ENCODE measurements at regions not wholly inside any gene's neighbourhood (a gene's known extent, or its start where the extent isn't known, plus 50 kb on each side); places are given as distances from the start of the nearest gene placed in this dataset.

GRCh38 chr4:145289403-145290076 lies 109.2 kb upstream of the OTUD4 start:
- no peak overlapping the region for H3K4me3 ChIP-seq (ENCODE audit: low read depth, low read length)
- no peak for TF ChIP-seq CTCF (IDR thresholded peaks at IDR 0.05; ENCODE audit: low read depth, low read length)

- TF ChIP-seq CTCF (IDR thresholded peaks at IDR 0.05; ENCODE audit: low read depth, low read length) = no peak
- no peak overlapping the region for H3K4me3 ChIP-seq (ENCODE audit: low read depth, low read length)
Observed at GRCh38 chr4:145287351-145287750, 107.0 kb upstream of the OTUD4 start.

GRCh38 chr4:145285928-145286327 lies 105.5 kb upstream of the OTUD4 start:
- no peak overlapping the region for H3K4me3 ChIP-seq (ENCODE audit: low read depth, low read length)
- no peak for TF ChIP-seq CTCF (IDR thresholded peaks at IDR 0.05; ENCODE audit: low read depth, low read length)

GRCh38 chr4:145283909-145284308 lies 103.5 kb upstream of the OTUD4 start:
- H3K4me3 ChIP-seq (ENCODE audit: low read depth, low read length) = no peak overlapping the region
- no peak for TF ChIP-seq CTCF (IDR thresholded peaks at IDR 0.05; ENCODE audit: low read depth, low read length)

- no peak for TF ChIP-seq CTCF (IDR thresholded peaks at IDR 0.05; ENCODE audit: low read depth, low read length)
- no peak overlapping the region for H3K4me3 ChIP-seq (ENCODE audit: low read depth, low read length)
Observed at GRCh38 chr4:145281951-145282350, 101.6 kb upstream of the OTUD4 start.

GRCh38 chr4:145281224-145281623 lies 100.8 kb upstream of the OTUD4 start:
- TF ChIP-seq CTCF (IDR thresholded peaks at IDR 0.05; ENCODE audit: low read depth, low read length) = no peak
- no peak overlapping the region for H3K4me3 ChIP-seq (ENCODE audit: low read depth, low read length)

- TF ChIP-seq CTCF (IDR thresholded peaks at IDR 0.05; ENCODE audit: low read depth, low read length) = no peak
- no peak overlapping the region for H3K4me3 ChIP-seq (ENCODE audit: low read depth, low read length)
Observed at GRCh38 chr4:145280541-145280940, 100.2 kb upstream of the OTUD4 start.

Data from WI38 (cell line).